ENCODE measurements at regions not wholly inside any gene's neighbourhood (a gene's known extent, or its start where the extent isn't known, plus 50 kb on each side); places are given as distances from the start of the nearest gene placed in this dataset.

DNA sequence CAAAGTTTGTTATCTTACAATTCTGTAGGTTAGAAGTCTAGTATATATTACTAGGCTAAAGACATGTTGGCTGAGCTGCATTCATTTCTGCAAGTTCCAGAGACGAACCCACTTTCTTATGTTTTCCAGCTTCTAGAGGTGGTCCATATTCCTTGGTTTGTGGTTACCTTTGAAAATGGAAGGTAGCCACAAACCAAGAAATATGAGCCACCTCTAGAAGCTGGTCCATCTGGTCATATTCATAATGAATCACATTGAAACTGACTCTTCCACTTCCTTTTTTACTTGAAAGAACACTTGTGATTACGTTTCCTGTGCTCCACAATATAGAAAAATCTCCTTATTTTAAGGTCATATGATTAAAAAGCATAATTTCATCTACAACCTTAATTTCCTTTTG, 943.0 kb upstream of the PCDH9 start:
- TF ChIP-seq, protein P1, sequence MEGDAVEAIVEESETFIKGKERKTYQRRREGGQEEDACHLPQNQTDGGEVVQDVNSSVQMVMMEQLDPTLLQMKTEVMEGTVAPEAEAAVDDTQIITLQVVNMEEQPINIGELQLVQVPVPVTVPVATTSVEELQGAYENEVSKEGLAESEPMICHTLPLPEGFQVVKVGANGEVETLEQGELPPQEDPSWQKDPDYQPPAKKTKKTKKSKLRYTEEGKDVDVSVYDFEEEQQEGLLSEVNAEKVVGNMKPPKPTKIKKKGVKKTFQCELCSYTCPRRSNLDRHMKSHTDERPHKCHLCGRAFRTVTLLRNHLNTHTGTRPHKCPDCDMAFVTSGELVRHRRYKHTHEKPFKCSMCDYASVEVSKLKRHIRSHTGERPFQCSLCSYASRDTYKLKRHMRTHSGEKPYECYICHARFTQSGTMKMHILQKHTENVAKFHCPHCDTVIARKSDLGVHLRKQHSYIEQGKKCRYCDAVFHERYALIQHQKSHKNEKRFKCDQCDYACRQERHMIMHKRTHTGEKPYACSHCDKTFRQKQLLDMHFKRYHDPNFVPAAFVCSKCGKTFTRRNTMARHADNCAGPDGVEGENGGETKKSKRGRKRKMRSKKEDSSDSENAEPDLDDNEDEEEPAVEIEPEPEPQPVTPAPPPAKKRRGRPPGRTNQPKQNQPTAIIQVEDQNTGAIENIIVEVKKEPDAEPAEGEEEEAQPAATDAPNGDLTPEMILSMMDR (conservative IDR thresholded peaks at IDR 0.05; ENCODE audit: low read depth, low read length), result no peak
- no peaks in the 10 kb centered on the region for H3K27me3 ChIP-seq (ENCODE audit: insufficient read depth, low read depth)
- H3K9ac ChIP-seq, result no peak overlapping the region
- no peak overlapping the region for H3K27ac ChIP-seq
- no peaks in the 10 kb centered on the region for H3K4me1 ChIP-seq (ENCODE audit: low read depth, poor library complexity, severe bottlenecking)
- no peaks in the 10 kb centered on the region for H3K79me2 ChIP-seq (ENCODE audit: insufficient read depth, low read depth)
- H3K36me3 ChIP-seq (ENCODE audit: insufficient read depth), result no peaks in the 10 kb centered on the region
- no peak overlapping the region for H2AFZ ChIP-seq (ENCODE audit: low read depth)
- H4K20me1 ChIP-seq (ENCODE audit: insufficient read depth), result no peaks in the 10 kb centered on the region
- no peak overlapping the region for H3K4me2 ChIP-seq
- no peak overlapping the region for H3K4me3 ChIP-seq (IDR thresholded peaks at IDR 0.05; ENCODE audit: insufficient read depth, low read depth, low read length)

- H3K4me3 ChIP-seq (IDR thresholded peaks at IDR 0.05; ENCODE audit: insufficient read depth, low read depth, low read length), result no peak overlapping the region
- no peaks in the 10 kb centered on the region for H3K36me3 ChIP-seq (ENCODE audit: insufficient read depth)
- no peaks in the 10 kb centered on the region for H3K79me2 ChIP-seq (ENCODE audit: insufficient read depth, low read depth)
- no peak overlapping the region for H2AFZ ChIP-seq (ENCODE audit: low read depth)
- H3K4me2 ChIP-seq, result no peak overlapping the region
- H3K4me1 ChIP-seq (ENCODE audit: low read depth, poor library complexity, severe bottlenecking), result no peaks in the 10 kb centered on the region
- no peaks in the 10 kb centered on the region for H3K27me3 ChIP-seq (ENCODE audit: insufficient read depth, low read depth)
- no peak overlapping the region for H3K9ac ChIP-seq
- TF ChIP-seq, protein P1 (conservative IDR thresholded peaks at IDR 0.05; ENCODE audit: low read depth, low read length), result no peak
- no peak overlapping the region for H3K27ac ChIP-seq
- no peaks in the 10 kb centered on the region for H4K20me1 ChIP-seq (ENCODE audit: insufficient read depth)
These were observed 940.8 kb upstream of the PCDH9 start for GRCh38 chr13:68170961-68171360.

DNA sequence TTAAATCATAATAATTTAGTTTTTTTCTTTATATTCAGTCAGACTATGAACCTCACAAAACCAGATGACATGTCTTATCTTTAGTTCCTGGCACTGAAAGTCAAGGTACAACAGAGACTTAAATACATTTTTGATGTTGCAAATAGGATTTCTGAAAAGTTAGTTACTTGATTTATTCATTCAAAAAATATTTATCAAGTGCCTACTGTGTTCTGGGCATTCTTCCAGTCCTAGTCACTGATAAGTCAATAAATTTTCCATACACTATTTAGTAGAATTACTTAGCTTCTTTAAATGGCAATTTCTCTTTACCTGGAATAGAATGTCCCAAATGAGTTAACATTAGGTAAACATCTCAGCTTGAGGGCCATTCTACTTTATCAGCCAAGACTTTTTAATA, 938.3 kb upstream of the PCDH9 start:
- Histone ChIP-seq H3K4me3 (IDR thresholded peaks at IDR 0.05; ENCODE audit: insufficient read depth, low read depth, low read length) (no peak overlapping the region), H3K27me3 (ENCODE audit: insufficient read depth, low read depth) (no peaks in the 10 kb centered on the region), H3K27ac (no peak overlapping the region), H3K79me2 (ENCODE audit: insufficient read depth, low read depth) (no peaks in the 10 kb centered on the region), H3K9ac (no peak overlapping the region), H3K36me3 (ENCODE audit: insufficient read depth) (no peaks in the 10 kb centered on the region), H4K20me1 (ENCODE audit: insufficient read depth) (no peaks in the 10 kb centered on the region), H3K4me1 (ENCODE audit: low read depth, poor library complexity, severe bottlenecking) (no peaks in the 10 kb centered on the region), H3K4me2 (no peak overlapping the region), H2AFZ (ENCODE audit: low read depth) (no peak overlapping the region)
- TF ChIP-seq, protein P1 (conservative IDR thresholded peaks at IDR 0.05; ENCODE audit: low read depth, low read length), result no peak

- no peaks in the 10 kb centered on the region for H3K79me2 ChIP-seq (ENCODE audit: insufficient read depth, low read depth)
- no peak overlapping the region for H3K4me3 ChIP-seq (IDR thresholded peaks at IDR 0.05; ENCODE audit: insufficient read depth, low read depth, low read length)
- no peaks in the 10 kb centered on the region for H3K27me3 ChIP-seq (ENCODE audit: insufficient read depth, low read depth)
- no peaks in the 10 kb centered on the region for H3K4me1 ChIP-seq (ENCODE audit: low read depth, poor library complexity, severe bottlenecking)
- no peak overlapping the region for H3K27ac ChIP-seq
- no peak overlapping the region for H3K9ac ChIP-seq
- TF ChIP-seq, protein P1 (conservative IDR thresholded peaks at IDR 0.05; ENCODE audit: low read depth, low read length), result no peak
- H4K20me1 ChIP-seq (ENCODE audit: insufficient read depth), result no peaks in the 10 kb centered on the region
- H3K36me3 ChIP-seq (ENCODE audit: insufficient read depth), result no peaks in the 10 kb centered on the region
- no peak overlapping the region for H2AFZ ChIP-seq (ENCODE audit: low read depth)
- no peak overlapping the region for H3K4me2 ChIP-seq
These were observed 930.3 kb upstream of the PCDH9 start for GRCh38 chr13:68160466-68160865.
